Colonic mucosa (tissue), 4 donors: ENCODE measurements at regions not wholly inside any gene's neighbourhood (a gene's known extent, or its start where the extent isn't known, plus 50 kb on each side); places are given as distances from the start of the nearest gene placed in this dataset.

Source experiments
- DNase-seq: peaks from one replicate; pipeline ENCODE4 v3.0.0-alpha.2; 2020
- H3K27ac ChIP-seq: fragments of 200-600 bp; one replicate; pipeline ENCODE4 v1.8.0; 2021
- H3K27me3 ChIP-seq: fragments of 200-600 bp; one replicate; pipeline ENCODE4 v1.8.0; 2021
- H3K36me3 ChIP-seq: fragments of 200-600 bp; one replicate; pipeline ENCODE4 v1.8.0; 2021
- H3K4me1 ChIP-seq: fragments of 200-600 bp; one replicate; pipeline ENCODE4 v1.8.0; 2021; ENCODE audit warnings: mild to moderate bottlenecking
- H3K4me3 ChIP-seq: fragments of 200-600 bp; one replicate; pipeline ENCODE4 v1.8.0; 2021
- H3K9ac ChIP-seq, 2 donors: one replicate each; pipeline ENCODE4 v1.7.0; 2013; ENCODE audit warnings: control low read depth in 2 of 2, low read depth in 2 of 2, low read length in 2 of 2
- H3K9me3 ChIP-seq: fragments of 200-600 bp; one replicate; pipeline ENCODE4 v1.8.0; 2021
- intact Hi-C: fragments of 100-400 bp; cut with DNase I; formaldehyde crosslinking; loops from one replicate; pipeline ENCODE4 v1.14.1; 2022
- TF ChIP-seq, protein P1 (sequence below): fragments of 200-600 bp; IDR thresholded peaks from one replicate; pipeline ENCODE4 v1.8.0; 2022; ENCODE audit warnings: antibody characterized with exemption, mild to moderate bottlenecking
- donor health status: healthy.
- donor health status: DM: no; HTN: no; CAD: no.
- donor health status: DM: no; HTN: no; CAD: no.

DNA sequence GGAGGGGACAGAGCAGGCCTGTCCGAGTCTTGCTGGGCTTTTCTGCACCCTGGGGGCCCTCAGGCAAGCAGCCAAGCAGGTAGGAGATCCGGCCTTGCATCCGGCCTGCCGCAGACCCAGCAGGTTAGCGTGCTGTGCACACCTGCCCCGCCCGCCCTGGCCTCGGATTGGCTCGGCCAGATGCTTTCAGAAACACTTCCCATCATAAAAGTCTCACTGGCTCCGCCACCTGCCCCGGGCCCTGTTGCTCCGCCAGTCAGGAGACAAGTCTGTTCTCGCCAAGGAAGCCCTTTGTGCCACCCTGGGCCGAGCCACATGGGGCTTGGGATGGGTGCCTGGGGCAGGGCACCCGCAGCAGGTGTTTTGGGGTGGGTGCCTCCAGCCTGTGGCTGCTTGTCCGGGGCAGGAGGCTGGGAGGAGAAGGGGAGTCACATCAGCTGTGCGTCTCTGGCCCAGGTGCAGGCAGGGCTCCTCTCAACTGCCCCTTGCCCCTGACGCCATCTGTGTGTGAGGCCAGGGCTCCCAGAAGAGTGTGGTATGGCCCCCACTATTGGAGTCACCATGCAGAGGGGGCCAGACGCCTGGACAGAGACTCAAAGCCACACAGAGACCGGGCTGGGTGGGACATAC lies 228.2 kb upstream of the GSE1 start:
- no peak overlapping the region for H3K27ac ChIP-seq

DNA sequence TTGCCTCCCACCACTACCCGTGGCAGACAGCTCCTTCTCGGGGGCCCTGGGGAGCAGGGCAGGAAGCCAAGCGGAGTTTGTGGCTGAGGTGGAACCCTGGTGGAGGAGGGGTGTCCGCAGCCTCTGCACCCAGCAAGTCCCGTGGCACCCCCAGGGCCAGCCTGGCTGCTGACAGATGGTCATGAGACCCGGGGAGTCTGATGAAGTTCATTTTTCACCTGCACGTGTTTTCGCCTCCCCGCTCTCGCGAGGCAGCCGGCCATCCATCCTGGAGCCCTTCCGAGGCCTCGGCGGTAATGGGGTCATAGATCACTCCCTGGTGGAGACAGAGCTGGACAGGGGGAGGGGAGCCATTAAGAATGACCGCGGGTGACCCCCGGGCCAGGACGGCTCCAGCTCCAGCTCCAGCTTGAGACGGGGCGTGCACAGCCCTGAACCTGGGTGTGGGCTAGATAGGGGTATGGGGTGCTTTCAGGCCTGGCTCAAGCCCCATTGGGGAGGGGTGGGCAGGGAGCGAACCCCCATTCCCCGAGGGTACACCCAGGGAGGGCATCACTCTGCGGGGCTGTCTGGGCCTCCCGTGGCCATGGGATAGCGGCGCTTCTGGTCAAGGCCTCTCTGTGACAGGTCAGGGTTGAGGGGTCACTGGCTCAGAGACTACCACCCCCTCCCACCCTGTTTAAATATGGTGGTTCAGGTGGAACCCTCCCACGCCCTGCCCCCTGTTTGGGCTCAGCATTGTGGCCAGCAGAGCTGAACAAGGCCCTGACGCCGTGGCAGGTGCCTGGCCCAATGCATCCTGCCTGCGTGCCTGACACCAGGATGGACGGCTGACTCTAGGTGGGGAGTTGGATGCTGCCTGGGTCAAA lies 227.4 kb upstream of the GSE1 start:
- no peaks in the 10 kb centered on the region for H3K36me3 ChIP-seq
- H3K4me1 ChIP-seq = no peaks in the 10 kb centered on the region
- no peak overlapping the region for H3K9ac ChIP-seq
- TF ChIP-seq, protein P1, sequence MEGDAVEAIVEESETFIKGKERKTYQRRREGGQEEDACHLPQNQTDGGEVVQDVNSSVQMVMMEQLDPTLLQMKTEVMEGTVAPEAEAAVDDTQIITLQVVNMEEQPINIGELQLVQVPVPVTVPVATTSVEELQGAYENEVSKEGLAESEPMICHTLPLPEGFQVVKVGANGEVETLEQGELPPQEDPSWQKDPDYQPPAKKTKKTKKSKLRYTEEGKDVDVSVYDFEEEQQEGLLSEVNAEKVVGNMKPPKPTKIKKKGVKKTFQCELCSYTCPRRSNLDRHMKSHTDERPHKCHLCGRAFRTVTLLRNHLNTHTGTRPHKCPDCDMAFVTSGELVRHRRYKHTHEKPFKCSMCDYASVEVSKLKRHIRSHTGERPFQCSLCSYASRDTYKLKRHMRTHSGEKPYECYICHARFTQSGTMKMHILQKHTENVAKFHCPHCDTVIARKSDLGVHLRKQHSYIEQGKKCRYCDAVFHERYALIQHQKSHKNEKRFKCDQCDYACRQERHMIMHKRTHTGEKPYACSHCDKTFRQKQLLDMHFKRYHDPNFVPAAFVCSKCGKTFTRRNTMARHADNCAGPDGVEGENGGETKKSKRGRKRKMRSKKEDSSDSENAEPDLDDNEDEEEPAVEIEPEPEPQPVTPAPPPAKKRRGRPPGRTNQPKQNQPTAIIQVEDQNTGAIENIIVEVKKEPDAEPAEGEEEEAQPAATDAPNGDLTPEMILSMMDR = no peak
- H3K9me3 ChIP-seq = no peaks in the 10 kb centered on the region
- no peak for DNase-seq
- no peak overlapping the region for H3K4me3 ChIP-seq
- no peak overlapping the region for H3K27ac ChIP-seq
- H3K27me3 ChIP-seq = no peaks in the 10 kb centered on the region
- intact Hi-C loops = no loop called here

More for the DNA sequence above, 228.2 kb upstream of the GSE1 start:
- Histone ChIP-seq H3K4me1 (no peaks in the 10 kb centered on the region), H3K9me3 (no peaks in the 10 kb centered on the region), H3K36me3 (no peaks in the 10 kb centered on the region), H3K27me3 (no peaks in the 10 kb centered on the region), H3K4me3 (no peak overlapping the region), H3K9ac (peak overlapping the region in 1 of 2 donors; percentile 61)
- intact Hi-C loops = no loop called here
- DNase-seq = peak; percentile 83
- TF ChIP-seq, protein P1 = no peak

DNA sequence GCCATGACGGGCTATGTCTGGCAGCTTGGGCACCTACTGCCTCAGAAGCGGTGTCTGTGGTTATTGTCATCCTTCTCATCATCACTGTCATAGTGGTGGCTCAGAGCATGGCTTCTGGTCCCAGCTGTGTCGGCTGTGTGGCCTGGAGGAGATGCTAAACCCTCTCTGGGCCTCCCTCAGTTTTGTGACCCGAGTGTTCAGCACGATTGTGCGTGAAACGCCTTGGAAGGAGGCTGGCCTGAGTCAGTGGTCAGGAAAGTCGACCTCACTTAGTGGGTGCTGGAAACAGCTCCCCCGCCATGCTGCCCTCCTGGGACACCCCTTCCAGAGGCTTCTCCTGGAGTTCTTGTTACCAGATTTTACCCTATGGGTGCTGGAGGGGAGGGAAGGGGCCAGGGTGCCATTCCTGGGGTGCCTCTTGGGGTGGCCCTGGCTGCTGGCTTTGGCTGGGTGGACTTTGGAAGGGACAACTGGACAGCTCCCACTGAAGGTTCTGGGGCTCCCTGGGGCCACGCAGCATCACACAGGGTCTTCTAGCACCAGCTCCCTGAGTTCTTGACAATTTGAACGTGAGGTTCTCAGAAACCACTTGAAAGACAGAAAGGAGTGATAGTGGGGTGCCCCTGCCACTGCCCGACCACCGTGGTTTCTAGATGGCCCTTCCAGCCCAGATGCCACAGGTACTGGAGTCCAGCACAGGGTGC lies 226.5 kb upstream of the GSE1 start:
- no peak overlapping the region for H3K4me3 ChIP-seq
- no peaks in the 10 kb centered on the region for H3K4me1 ChIP-seq
- peak; percentile 14 for DNase-seq
- intact Hi-C loops = no loop called here
- no peaks in the 10 kb centered on the region for H3K27me3 ChIP-seq
- TF ChIP-seq, protein P1 = no peak
- no peaks in the 10 kb centered on the region for H3K36me3 ChIP-seq
- no peak overlapping the region for H3K27ac ChIP-seq
- no peak overlapping the region for H3K9ac ChIP-seq
- no peaks in the 10 kb centered on the region for H3K9me3 ChIP-seq

DNA sequence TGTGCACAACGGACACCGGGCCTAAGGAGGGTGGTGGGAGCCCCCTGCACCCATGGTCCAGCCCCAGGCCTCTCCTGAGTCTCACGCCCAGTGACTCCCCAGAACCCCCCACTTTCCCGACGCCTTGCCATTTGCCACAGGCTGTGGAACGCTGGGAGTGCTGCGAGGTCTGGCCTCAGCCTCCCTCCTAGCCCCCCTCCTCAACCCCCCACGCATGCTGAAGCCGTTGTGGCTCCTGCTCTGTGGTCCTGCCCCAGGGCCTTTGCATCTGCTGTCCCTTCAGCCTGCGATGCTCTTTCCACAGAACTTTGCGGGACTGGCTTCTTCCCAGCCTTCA lies 226.0 kb upstream of the GSE1 start:
- Histone ChIP-seq H3K36me3 (no peaks in the 10 kb centered on the region), H3K4me1 (no peaks in the 10 kb centered on the region), H3K9ac (no peak overlapping the region), H3K27me3 (no peaks in the 10 kb centered on the region), H3K27ac (no peak overlapping the region), H3K4me3 (no peak overlapping the region), H3K9me3 (no peaks in the 10 kb centered on the region)
- TF ChIP-seq, protein P1 = no peak
- intact Hi-C loops = no loop called here
- peak; percentile 15 for DNase-seq

DNA sequence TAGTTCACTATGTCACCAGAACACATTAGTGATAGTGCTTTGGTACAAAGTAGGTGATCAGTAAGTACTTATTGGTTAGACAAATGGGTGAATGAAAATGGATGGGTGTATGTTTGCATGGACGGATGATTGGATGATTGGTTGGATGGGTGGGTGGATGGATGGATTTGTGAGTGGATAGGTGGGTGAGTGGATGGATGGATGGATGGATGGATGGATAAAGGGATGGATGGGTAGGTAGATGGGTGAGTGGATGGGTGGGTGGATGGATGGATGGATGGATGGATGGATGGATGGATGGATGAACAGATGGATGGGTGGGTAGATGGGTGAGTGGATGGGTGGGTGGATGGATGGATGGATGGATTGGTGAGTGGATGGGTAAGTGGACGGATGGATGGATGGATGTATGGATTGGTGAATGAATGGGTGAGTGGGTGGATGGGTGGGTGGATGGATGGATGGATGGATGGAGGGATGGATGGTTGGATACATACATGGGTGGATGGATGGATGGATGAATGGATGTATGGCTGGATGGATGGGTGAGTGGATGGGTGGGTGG lies 225.3 kb upstream of the GSE1 start:
- H3K9me3 ChIP-seq = no peaks in the 10 kb centered on the region
- peak; percentile 12 for DNase-seq
- TF ChIP-seq, protein P1 = no peak
- no peak overlapping the region for H3K9ac ChIP-seq
- no peaks in the 10 kb centered on the region for H3K27me3 ChIP-seq
- intact Hi-C loops = no loop called here
- no peak overlapping the region for H3K4me3 ChIP-seq
- H3K36me3 ChIP-seq = no peaks in the 10 kb centered on the region
- H3K27ac ChIP-seq = no peak overlapping the region
- no peaks in the 10 kb centered on the region for H3K4me1 ChIP-seq
